ENCODE measurements at regions not wholly inside any gene's neighbourhood (a gene's known extent, or its start where the extent isn't known, plus 50 kb on each side); places are given as distances from the start of the nearest gene placed in this dataset.

- Histone ChIP-seq H3K79me2 (ENCODE audit: insufficient read depth, low read length) (no peaks in the 10 kb centered on the region), H3K27me3 (ENCODE audit: control insufficient read depth in 1 of 2, insufficient read depth in 2 of 2, low read length in 2 of 2) (no peaks in the 10 kb centered on the region), H3K9ac (ENCODE audit: insufficient read depth, low read depth, low read length) (no peak overlapping the region), H2AFZ (ENCODE audit: low read length) (no peak overlapping the region), H4K20me1 (ENCODE audit: insufficient read depth, low read length) (no peaks in the 10 kb centered on the region), H3K9me3 (ENCODE audit: low read length) (0 out of 2 replicates have a peak, but pooled peaks cover 14% of the 10 kb centered on the region), H3K4me3 (replicated peaks in 1 of 3; ENCODE audit: insufficient read depth in 1 of 3, low read depth in 2 of 3, low read length in 3 of 3) (no peak overlapping the region), H3K4me1 (ENCODE audit: insufficient read depth, low read length) (no peaks in the 10 kb centered on the region), H3K27ac (ENCODE audit: extremely low read length, insufficient read depth, low read length) (no peak overlapping the region), H3K4me2 (ENCODE audit: low read depth, low read length) (no peak overlapping the region), H3K36me3 (replicated peaks in 1 of 2; ENCODE audit: control insufficient read depth in 1 of 2, insufficient read depth in 2 of 2, low read length in 2 of 2) (no peaks in the 10 kb centered on the region)
- CTCF ChIA-PET (ENCODE audit: low intra/inter-chr PET ratio, low total read pairs): no interaction called here
- FAIRE-seq (no peak), ATAC-seq (no peak), DNase-seq (ENCODE audit: low spot score) (no peak)
- WGBS (ENCODE audit: low lambda C conversion rate): under 1% methylated on average over 8 of the region's 8 CpGs
- TF ChIP-seq SOX13 (IDR thresholded peaks at IDR 0.05) (no peak), SOX13 (CRISPR knock-in tag; conservative IDR thresholded peaks at IDR 0.05 in 1 of 2, IDR thresholded peaks at IDR 0.05 in 1 of 2) (no peak), SIX1 (CRISPR knock-in tag; IDR thresholded peaks at IDR 0.05; ENCODE audit: borderline replicate concordance) (no peak), ZBTB2 (CRISPR knock-in tag; IDR thresholded peaks at IDR 0.05; ENCODE audit: low read depth) (no peak), EEA1 (CRISPR knock-in tag; IDR thresholded peaks at IDR 0.05; ENCODE audit: borderline replicate concordance) (no peak), TRIM22 (IDR thresholded peaks at IDR 0.05) (no peak), RFXAP (CRISPR knock-in tag; IDR thresholded peaks at IDR 0.05; ENCODE audit: borderline replicate concordance) (no peak), PRDM10 (CRISPR knock-in tag; IDR thresholded peaks at IDR 0.05; ENCODE audit: low read depth) (no peak), ZEB1 (IDR thresholded peaks at IDR 0.05; ENCODE audit: insufficient replicate concordance, low read depth) (no peak), PRDM4 (CRISPR knock-in tag; IDR thresholded peaks at IDR 0.05; ENCODE audit: borderline replicate concordance) (no peak), ATF7 (IDR thresholded peaks at IDR 0.05) (no peak), ATF7 (CRISPR knock-in tag; IDR thresholded peaks at IDR 0.05) (no peak), ZNF691 (CRISPR knock-in tag; IDR thresholded peaks at IDR 0.05; ENCODE audit: borderline replicate concordance, low read depth) (no peak)
- no TSS peak for BruUV-seq (replicated peaks)
- intact Hi-C loops (cut with micrococcal nuclease; ENCODE audit: unreplicated experiment): no loop called here
- POLR2A ChIA-PET: no interaction called here
- in situ Hi-C loops (cut with HindIII; ENCODE audit: extremely low pct_ligation_motif_present, low pct_unique_long_range_greater_than_20kb): no loop called here
These were observed 941.9 kb downstream of the SLC4A3 start for GRCh38 chr2:220569112-220569897.
